SH-SY5Y (cell line): ENCODE measurements at regions not wholly inside any gene's neighbourhood (a gene's known extent, or its start where the extent isn't known, plus 50 kb on each side); places are given as distances from the start of the nearest gene placed in this dataset.

Source experiments
- GATA2 ChIP-seq: IDR thresholded peaks from 2 replicates; pipeline ENCODE4 v1.6.1; 2011; ENCODE audit warnings: mild to moderate bottlenecking, low read depth, low read length
- GATA3 ChIP-seq: IDR thresholded peaks from 2 replicates; pipeline ENCODE4 v1.6.1; 2011; ENCODE audit warnings: low read depth, mild to moderate bottlenecking, low read length, moderate library complexity

DNA sequence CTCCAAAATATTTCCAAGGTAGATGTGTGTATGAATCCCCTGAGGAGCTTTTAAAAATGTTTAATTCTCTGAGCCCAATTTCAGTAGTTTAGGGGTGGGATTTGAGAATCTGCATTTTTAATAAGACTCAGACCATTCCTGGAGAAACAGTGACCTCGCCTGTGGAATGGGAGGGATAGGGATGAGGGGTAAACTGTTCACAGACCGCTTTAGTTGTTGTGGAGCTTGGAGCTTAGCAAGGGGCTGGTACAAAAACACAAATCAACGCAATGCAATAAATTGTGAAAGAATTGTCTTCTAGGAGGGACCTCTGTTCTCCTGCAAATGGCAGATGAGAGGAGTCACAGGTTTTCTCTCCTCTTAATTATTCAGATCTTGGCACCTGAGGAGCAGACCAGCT is 239.3 kb upstream of the SULF2 start:
- TF ChIP-seq GATA3: no peak
- TF ChIP-seq GATA2: no peak

GRCh38 chr20:48019940-48020339 is 234.7 kb upstream of the SULF2 start:
- TF ChIP-seq GATA3: no peak
- no peak for TF ChIP-seq GATA2

DNA sequence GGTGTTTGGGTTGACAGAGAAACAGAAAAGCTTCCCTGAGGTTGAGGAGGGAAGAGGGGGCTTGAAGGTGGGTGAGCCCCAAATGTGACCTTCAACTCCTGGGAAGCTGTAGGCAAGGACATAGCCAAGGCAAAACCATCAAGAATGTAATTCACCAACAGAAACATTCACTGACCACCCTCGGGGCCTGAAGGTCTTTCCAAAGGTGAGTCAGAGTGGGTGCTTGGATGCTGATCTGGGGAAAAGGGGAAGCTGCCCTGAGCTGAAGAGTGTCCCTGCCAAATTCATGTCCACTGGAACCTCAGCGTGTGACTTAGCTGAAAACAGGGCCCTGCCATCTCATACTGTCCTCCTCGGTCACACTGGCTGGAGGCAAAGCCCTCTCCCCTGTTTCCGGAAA is 234.2 kb upstream of the SULF2 start:
- TF ChIP-seq GATA3: no peak
- no peak for TF ChIP-seq GATA2

DNA sequence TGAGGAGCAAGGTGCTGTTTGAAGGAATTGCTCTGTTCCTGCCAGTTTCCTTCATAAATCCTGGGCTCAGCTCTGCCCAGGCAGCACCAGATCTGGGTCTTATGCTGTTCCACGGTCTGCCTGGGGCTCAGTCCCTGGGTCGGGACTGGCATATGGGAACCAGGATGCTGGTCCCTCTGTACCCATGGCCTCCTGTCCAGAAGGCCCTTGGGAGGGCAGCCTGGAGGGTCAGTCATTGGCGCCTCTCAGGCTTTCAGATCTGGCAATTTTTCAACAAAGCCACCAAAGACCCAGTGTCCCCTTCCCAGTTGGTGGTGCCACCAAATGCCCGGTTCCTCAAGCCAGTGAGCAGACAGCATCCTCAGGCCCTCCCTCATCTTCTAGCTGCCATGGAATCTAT is 232.7 kb upstream of the SULF2 start:
- TF ChIP-seq GATA3 (no peak), GATA2 (no peak)

GRCh38 chr20:48017509-48017908 is 232.2 kb upstream of the SULF2 start:
- TF ChIP-seq GATA3: no peak
- TF ChIP-seq GATA2: no peak

- TF ChIP-seq GATA3 (no peak), GATA2 (no peak)
Measured at GRCh38 chr20:48015943-48016723, 230.9 kb upstream of the SULF2 start.

DNA sequence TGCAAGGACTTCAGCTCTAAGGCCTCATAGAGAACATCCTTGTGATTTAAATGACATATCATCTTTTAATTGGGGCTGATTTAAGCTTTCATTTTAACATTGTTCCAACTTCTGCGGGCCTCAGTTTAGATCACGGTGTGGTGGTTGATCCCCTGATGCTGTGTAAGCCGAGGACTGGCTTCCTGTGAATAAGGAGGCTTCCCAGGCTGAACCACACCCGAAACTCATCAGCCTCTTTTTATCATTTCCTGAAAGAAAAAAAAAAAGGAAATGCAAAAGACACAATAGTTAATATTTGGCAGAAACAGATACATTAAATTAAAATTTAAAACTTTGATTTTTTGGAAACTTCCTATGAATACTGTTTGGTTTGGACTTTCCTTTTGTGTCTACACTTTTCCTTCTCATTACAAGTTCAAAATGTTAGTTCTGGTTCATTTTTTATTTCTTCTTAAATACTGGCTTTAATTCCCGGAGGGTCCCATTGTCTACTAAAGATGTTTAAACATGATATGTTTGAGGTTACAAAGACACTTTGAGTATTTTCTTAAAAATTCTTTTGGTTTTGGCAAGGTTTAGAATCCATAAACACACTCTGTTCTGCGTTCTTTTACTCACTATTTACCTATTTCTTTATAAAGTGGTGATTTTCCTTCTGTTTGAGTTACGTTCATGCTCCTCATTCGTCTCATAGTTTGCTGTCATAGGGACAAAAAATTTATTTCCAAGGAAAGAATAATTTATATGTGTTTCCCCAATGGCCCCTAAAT is 230.0 kb upstream of the SULF2 start:
- no peak for TF ChIP-seq GATA2
- no peak for TF ChIP-seq GATA3

DNA sequence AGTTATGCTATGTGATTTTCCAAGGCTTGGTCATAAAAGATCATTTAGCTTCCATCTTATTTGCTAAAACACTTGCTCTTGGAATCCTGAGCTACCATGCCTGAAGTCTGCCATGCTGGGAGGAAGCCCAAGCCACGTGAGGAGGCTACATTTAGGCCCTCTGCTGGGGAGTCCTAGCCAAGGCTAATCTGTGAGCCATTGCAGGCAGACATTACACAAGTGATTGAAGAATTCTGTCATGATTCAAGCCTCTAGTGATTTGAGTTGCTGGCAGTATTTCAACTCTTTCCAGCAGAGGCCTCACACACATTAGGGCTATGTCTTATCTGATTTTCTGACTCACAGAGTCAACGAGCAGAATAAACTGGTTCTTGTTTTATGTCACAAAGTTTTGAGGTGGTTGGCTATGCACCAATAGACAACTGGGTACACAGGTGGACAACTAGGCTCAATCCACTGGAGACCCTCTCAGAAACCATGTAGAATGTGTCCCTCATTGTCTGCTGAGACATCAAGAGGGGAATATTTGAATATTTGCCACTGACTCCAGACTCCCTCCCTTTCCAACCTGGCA is 227.2 kb upstream of the SULF2 start:
- TF ChIP-seq GATA2 (no peak), GATA3 (no peak)

- TF ChIP-seq GATA2 (no peak), GATA3 (no peak)
Measured at GRCh38 chr20:48011025-48011424, 225.7 kb upstream of the SULF2 start.

- TF ChIP-seq GATA2 (no peak), GATA3 (no peak)
Measured at GRCh38 chr20:48010623-48011022, 225.3 kb upstream of the SULF2 start.

DNA sequence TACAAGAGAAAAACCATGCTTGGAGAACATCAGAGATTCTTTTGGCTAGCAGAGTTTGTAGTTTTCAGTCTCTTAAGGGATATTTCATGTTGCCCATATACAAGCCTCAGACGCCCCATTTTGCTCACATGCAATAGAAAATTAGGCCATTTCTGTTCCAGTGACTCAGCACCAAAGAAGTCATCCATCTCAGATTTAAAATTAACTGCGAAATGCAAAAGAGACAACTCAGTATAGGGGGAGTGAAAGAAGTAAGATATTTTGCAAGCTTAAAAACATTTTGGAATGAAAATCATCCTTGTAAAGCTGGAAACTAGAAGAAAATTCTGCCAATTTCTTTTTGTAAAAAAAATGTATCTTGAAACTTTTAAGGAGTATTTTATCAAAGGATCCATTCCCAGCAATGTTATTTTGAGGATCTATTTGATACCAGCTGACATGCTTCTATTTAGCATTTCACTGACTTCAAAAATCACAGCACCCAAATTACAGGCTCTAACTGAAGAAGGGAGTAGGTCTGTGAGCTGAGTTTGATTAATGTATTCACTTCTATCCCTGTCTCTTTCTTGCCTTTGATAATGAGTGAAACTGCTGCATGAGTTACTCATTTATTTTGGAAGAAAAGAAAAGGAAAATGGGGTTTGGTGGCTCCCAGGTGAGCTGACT is 223.7 kb upstream of the SULF2 start:
- TF ChIP-seq GATA3 (no peak), GATA2 (no peak)

- no peak for TF ChIP-seq GATA3
- TF ChIP-seq GATA2: no peak
Measured at GRCh38 chr20:48007351-48007750, 222.1 kb upstream of the SULF2 start.

GRCh38 chr20:48006036-48006833 is 221.0 kb upstream of the SULF2 start:
- TF ChIP-seq GATA2: no peak
- no peak for TF ChIP-seq GATA3

DNA sequence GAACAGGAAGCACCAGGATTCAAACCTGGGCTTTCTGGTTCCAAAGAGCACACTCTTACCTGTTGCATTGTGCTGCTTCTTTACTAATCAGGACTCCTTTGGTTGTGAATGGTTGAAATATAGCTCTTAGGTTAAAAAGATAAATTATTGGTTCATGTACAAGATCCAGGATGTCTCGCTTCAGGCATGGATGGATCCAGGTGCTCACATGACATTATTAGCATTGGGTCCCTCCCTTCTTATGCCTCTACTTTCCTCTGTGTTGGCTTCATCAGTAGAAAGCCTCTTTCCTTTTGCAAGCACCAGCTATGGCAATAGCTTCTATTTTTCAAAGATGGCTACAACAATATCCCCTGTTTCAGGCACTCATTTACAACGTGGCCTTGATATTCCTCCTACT is 217.7 kb upstream of the SULF2 start:
- TF ChIP-seq GATA2 (no peak), GATA3 (no peak)

DNA sequence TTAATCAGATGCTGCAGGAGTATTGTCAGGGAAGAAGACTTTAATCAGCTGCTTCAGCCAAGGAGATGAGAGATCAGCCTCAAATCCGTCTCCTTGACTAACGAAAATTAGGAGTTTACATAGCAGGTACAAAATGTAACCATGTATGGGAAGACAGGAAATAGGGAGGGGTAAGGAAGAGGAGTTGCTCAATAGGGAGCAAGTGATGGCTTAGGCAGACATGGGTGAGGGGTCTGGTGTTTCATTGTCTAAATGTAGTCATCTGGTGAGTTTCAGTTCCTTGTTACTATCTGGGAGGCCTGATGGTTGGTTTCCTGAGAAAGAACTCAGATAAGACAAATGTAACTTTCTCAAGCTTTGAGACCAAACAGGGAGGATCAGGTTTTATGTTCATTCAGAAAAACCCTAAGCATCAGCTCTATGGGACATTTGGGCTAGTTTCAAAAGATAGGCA is 217.3 kb upstream of the SULF2 start:
- TF ChIP-seq GATA2: no peak
- no peak for TF ChIP-seq GATA3

DNA sequence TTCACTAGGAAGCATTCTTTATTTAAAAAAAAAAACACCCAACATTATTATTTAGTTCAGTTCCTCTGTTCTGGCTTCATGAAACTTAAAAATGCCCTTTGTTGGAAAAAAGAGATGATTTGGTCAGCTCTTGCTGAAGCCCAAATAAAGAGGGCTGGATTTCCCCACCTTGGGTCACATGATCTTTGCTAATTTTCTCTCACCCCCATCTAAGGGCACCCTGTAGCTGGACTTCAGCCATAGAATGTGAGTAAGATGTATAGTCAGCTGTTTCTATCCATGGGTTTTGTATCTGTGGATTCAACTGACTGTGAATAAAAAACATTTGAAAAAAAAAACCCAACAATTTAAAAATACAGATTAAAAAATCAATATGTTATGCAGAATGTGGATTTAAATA is 213.9 kb upstream of the SULF2 start:
- TF ChIP-seq GATA2: no peak
- no peak for TF ChIP-seq GATA3
